ENCODE measurements at regions not wholly inside any gene's neighbourhood (a gene's known extent, or its start where the extent isn't known, plus 50 kb on each side); places are given as distances from the start of the nearest gene placed in this dataset.

GRCh38 chr9:11097020-11097419 is 484.2 kb upstream of the PTPRD start:
- 80 to 100% methylated on average over 1 of the region's 1 CpG for WGBS, 2 donors (ENCODE audit: low coverage in 1 of 2)
- intact Hi-C loops (cut with DNase I; ENCODE audit: low total_unique reads) (no loop called here), in situ Hi-C loops (cut with MboI; ENCODE audit: low pct_ligation_motif_present in 1 of 4, low pct_unique_long_range_greater_than_20kb in 1 of 4, low sequenced_read_pairs in 3 of 4) (no loop called here)
- Histone ChIP-seq H3K4me1 (no peaks in the 10 kb centered on the region), H3K27ac (no peak overlapping the region), H3K4me3 (no peak overlapping the region), H3K27me3 (no peaks in the 10 kb centered on the region), H3K36me3 (no peaks in the 10 kb centered on the region), H3K9me3 (no peaks in the 10 kb centered on the region)
- no peak for DNase-seq
- TF ChIP-seq EP300 (IDR thresholded peaks at IDR 0.05; ENCODE audit: low read depth) (no peak), POLR2A (IDR thresholded peaks at IDR 0.05) (no peak), POLR2AphosphoS5 (IDR thresholded peaks at IDR 0.05) (no peak), CTCF (IDR thresholded peaks at IDR 0.05) (no peak)

GRCh38 chr9:11103525-11103924 is 490.7 kb upstream of the PTPRD start:
- 67 to 74% methylated on average over 1 to 2 of the region's 2 CpGs for WGBS, 2 donors (ENCODE audit: low coverage in 1 of 2)
- intact Hi-C loops (cut with DNase I; ENCODE audit: low total_unique reads), result no loop called here

GRCh38 chr9:11107196-11107595 is 494.4 kb upstream of the PTPRD start:
- DNase-seq, result no peak
- no peaks in the 10 kb centered on the region for H3K9me3 ChIP-seq
- no peak overlapping the region for H3K4me3 ChIP-seq
- H3K4me1 ChIP-seq, result no peaks in the 10 kb centered on the region
- intact Hi-C loops (cut with DNase I; ENCODE audit: low total_unique reads) (no loop called here), in situ Hi-C loops (cut with MboI; ENCODE audit: low pct_ligation_motif_present in 1 of 4, low pct_unique_long_range_greater_than_20kb in 1 of 4, low sequenced_read_pairs in 3 of 4) (no loop called here)
- no peaks in the 10 kb centered on the region for H3K36me3 ChIP-seq
- H3K27me3 ChIP-seq, result no peaks in the 10 kb centered on the region
- H3K27ac ChIP-seq, result no peak overlapping the region
- no peak for TF ChIP-seq EP300 (IDR thresholded peaks at IDR 0.05; ENCODE audit: low read depth)
- TF ChIP-seq CTCF (IDR thresholded peaks at IDR 0.05), result no peak
- no peak for TF ChIP-seq POLR2A (IDR thresholded peaks at IDR 0.05)
- TF ChIP-seq POLR2AphosphoS5 (IDR thresholded peaks at IDR 0.05), result no peak
- 66 to 67% methylated on average over 6 to 8 of the region's 8 CpGs for WGBS, 2 donors (ENCODE audit: low coverage in 1 of 2)

More at GRCh38 chr9:11103525-11103924, 490.7 kb upstream of the PTPRD start:
- Histone ChIP-seq H3K4me1 (no peaks in the 10 kb centered on the region), H3K4me3 (no peak overlapping the region), H3K9me3 (no peaks in the 10 kb centered on the region), H3K27ac (no peak overlapping the region), H3K27me3 (no peaks in the 10 kb centered on the region), H3K36me3 (no peaks in the 10 kb centered on the region)
- no peak for DNase-seq
- in situ Hi-C loops (cut with MboI; ENCODE audit: low pct_ligation_motif_present in 1 of 4, low pct_unique_long_range_greater_than_20kb in 1 of 4, low sequenced_read_pairs in 3 of 4), result no loop called here
- TF ChIP-seq CTCF (IDR thresholded peaks at IDR 0.05), result no peak
- no peak for TF ChIP-seq POLR2A (IDR thresholded peaks at IDR 0.05)
- no peak for TF ChIP-seq POLR2AphosphoS5 (IDR thresholded peaks at IDR 0.05)
- TF ChIP-seq EP300 (IDR thresholded peaks at IDR 0.05; ENCODE audit: low read depth), result no peak

- no peak for DNase-seq
- 89 to 93% methylated on average over 3 of the region's 3 CpGs for WGBS, 2 donors (ENCODE audit: low coverage in 1 of 2)
- Histone ChIP-seq H3K27ac (no peak overlapping the region), H3K36me3 (no peaks in the 10 kb centered on the region), H3K27me3 (no peaks in the 10 kb centered on the region), H3K4me3 (no peak overlapping the region), H3K9me3 (no peaks in the 10 kb centered on the region), H3K4me1 (no peaks in the 10 kb centered on the region)
- no peak for TF ChIP-seq POLR2AphosphoS5 (IDR thresholded peaks at IDR 0.05)
- no peak for TF ChIP-seq CTCF (IDR thresholded peaks at IDR 0.05)
- no peak for TF ChIP-seq EP300 (IDR thresholded peaks at IDR 0.05; ENCODE audit: low read depth)
- no peak for TF ChIP-seq POLR2A (IDR thresholded peaks at IDR 0.05)
- in situ Hi-C loops (cut with MboI; ENCODE audit: low pct_ligation_motif_present in 1 of 4, low pct_unique_long_range_greater_than_20kb in 1 of 4, low sequenced_read_pairs in 3 of 4), result no loop called here
- intact Hi-C loops (cut with DNase I; ENCODE audit: low total_unique reads), result no loop called here
Measured at GRCh38 chr9:11128156-11128555, 515.4 kb upstream of the PTPRD start.

Data from transverse colon (tissue), 4 donors.